ENCODE measurements at regions not wholly inside any gene's neighbourhood (a gene's known extent, or its start where the extent isn't known, plus 50 kb on each side); places are given as distances from the start of the nearest gene placed in this dataset.
A peak's percentile ranks its signal among the peaks of the same experiment; 100 is the strongest.

DNA sequence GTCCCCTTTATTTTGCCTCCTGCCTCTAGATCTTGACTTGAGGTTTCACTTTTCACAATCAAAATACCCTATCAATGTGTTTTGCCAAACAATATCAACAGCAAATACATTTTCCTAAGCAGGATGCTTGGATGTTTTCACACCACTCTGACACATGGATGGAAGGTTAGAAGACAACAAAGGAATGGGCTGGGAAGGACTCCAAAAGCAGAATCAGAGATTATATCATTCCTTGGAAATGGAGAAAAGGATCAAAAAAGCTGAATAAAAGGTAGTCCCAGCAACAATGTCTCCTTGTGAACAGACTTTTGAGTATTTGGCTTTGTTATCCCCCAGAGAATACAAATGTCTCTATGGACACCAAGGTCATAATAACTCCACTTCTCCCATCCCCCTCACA is 170.8 kb downstream of the ETAA1 start:
- ChIA-PET POLR2A (no interaction called here), CTCF (interaction anchor here (1.2 kb wide), 2 partner anchors 65 to 272 kb away, joined by 3 read pairs; no protein-coding TSS in a partner anchor)
- Histone ChIP-seq H2AFZ (ENCODE audit: low read depth, low read length) (no peak overlapping the region), H3K27me3 (ENCODE audit: control insufficient read depth in 2 of 2, insufficient read depth in 2 of 2, low read length in 2 of 2) (no peaks in the 10 kb centered on the region), H3K27ac (ENCODE audit: insufficient read depth, low read depth, low read length) (no peak overlapping the region), H3K9ac (replicated peaks; ENCODE audit: extremely low read depth, insufficient read depth, low read length) (no peak overlapping the region), H4K20me1 (replicated peaks; ENCODE audit: control insufficient read depth, extremely low read depth, insufficient read depth, low read length) (no peaks in the 10 kb centered on the region), H3K4me1 (ENCODE audit: control insufficient read depth, extremely low read depth, insufficient read depth, low read length) (peaks cover 11% of the 10 kb centered on the region), H3K79me2 (ENCODE audit: control insufficient read depth, insufficient read depth, low read length) (no peaks in the 10 kb centered on the region), H3K4me3 (replicated peaks in 1 of 3; ENCODE audit: insufficient read depth in 1 of 3, low read depth in 1 of 3, low read length in 3 of 3) (no peak overlapping the region), H3K4me2 (ENCODE audit: insufficient read depth, low read length) (no peak overlapping the region), H3K9me1 (replicated peaks; ENCODE audit: control insufficient read depth, extremely low read depth, insufficient read depth, low read length) (no peaks in the 10 kb centered on the region), H3K36me3 (ENCODE audit: control insufficient read depth in 2 of 2, extremely low read depth in 1 of 2, insufficient read depth in 2 of 2, low read length in 2 of 2) (no peaks in the 10 kb centered on the region), H3K9me3 (replicated peaks; ENCODE audit: control insufficient read depth, insufficient read depth, low read length) (no peaks in the 10 kb centered on the region)
- no TSS peak for BruUV-seq (replicated peaks)
- dilution Hi-C loops (cut with MboI; ENCODE audit: extremely low pct_ligation_motif_present, low sequenced_read_pairs) (no loop called here), intact Hi-C loops (cut with micrococcal nuclease) (loop anchor here (10.0 kb wide), 2 partner anchors 353 to 983 kb away; no protein-coding TSS in a partner anchor)
- TF ChIP-seq MYC (IDR thresholded peaks at IDR 0.05; ENCODE audit: low read depth, low read length) (no peak), GATA2 (IDR thresholded peaks at IDR 0.05; ENCODE audit: insufficient read depth, insufficient read length, low read depth, low read length) (no peak), EZH2 (IDR thresholded peaks at IDR 0.05; ENCODE audit: borderline replicate concordance, low read depth, low read length, severe bottlenecking) (no peak), POLR2A (IDR thresholded peaks at IDR 0.05; ENCODE audit: low read depth, low read length) (no peak), FOS (IDR thresholded peaks at IDR 0.05; ENCODE audit: borderline replicate concordance, insufficient read depth, low read length) (no peak), POLR2AphosphoS5 (IDR thresholded peaks at IDR 0.05; ENCODE audit: insufficient read depth, low read depth, low read length) (no peak), JUN (IDR thresholded peaks at IDR 0.05; ENCODE audit: borderline replicate concordance, insufficient read depth, insufficient read length, low read depth) (no peak)
- TF ChIP-seq, protein P1, sequence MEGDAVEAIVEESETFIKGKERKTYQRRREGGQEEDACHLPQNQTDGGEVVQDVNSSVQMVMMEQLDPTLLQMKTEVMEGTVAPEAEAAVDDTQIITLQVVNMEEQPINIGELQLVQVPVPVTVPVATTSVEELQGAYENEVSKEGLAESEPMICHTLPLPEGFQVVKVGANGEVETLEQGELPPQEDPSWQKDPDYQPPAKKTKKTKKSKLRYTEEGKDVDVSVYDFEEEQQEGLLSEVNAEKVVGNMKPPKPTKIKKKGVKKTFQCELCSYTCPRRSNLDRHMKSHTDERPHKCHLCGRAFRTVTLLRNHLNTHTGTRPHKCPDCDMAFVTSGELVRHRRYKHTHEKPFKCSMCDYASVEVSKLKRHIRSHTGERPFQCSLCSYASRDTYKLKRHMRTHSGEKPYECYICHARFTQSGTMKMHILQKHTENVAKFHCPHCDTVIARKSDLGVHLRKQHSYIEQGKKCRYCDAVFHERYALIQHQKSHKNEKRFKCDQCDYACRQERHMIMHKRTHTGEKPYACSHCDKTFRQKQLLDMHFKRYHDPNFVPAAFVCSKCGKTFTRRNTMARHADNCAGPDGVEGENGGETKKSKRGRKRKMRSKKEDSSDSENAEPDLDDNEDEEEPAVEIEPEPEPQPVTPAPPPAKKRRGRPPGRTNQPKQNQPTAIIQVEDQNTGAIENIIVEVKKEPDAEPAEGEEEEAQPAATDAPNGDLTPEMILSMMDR (IDR thresholded peaks at IDR 0.05; ENCODE audit: extremely low read depth in 1 of 2, insufficient read depth in 1 of 2, low read depth in 1 of 2, low read length in 2 of 2), result no peak
- TF ChIP-seq, protein P2, sequence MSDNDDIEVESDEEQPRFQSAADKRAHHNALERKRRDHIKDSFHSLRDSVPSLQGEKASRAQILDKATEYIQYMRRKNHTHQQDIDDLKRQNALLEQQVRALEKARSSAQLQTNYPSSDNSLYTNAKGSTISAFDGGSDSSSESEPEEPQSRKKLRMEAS (IDR thresholded peaks at IDR 0.05; ENCODE audit: insufficient read depth, insufficient read length), result no peak
- FAIRE-seq (no peak), DNase-seq (ENCODE audit: low read depth, low spot score) (peak; percentile 40)
